Immature natural killer cell (primary cell): ENCODE measurements at regions not wholly inside any gene's neighbourhood (a gene's known extent, or its start where the extent isn't known, plus 50 kb on each side); places are given as distances from the start of the nearest gene placed in this dataset.

Source experiments
- DNase-seq, 3 donors: peaks; one replicate each; pipeline ENCODE4 v3.0.0; 2022; ENCODE audit warnings: mixed read lengths in 1 of 3
- H3K27ac Mint-ChIP-seq, 6 donors: one replicate each; pipeline ENCODE4 v1.8.0; 2020; ENCODE audit warnings: mixed read lengths in 6 of 6, mild to moderate bottlenecking in 5 of 6, inconsistent platforms in 4 of 6, moderate library complexity in 3 of 6
- H3K27me3 Mint-ChIP-seq, 3 donors: one replicate each; pipeline ENCODE4 v1.8.0; 2020 to 2021; ENCODE audit warnings: low read depth in 3 of 3, mild to moderate bottlenecking in 3 of 3, mixed read lengths in 3 of 3, moderate library complexity in 3 of 3, inconsistent platforms in 1 of 3
- H3K36me3 Mint-ChIP-seq, 3 donors: one replicate each; pipeline ENCODE4 v1.8.0; 2020; ENCODE audit warnings: mixed read lengths in 3 of 3, inconsistent platforms in 2 of 3, mild to moderate bottlenecking in 2 of 3
- H3K4me1 Mint-ChIP-seq, 2 donors: one replicate each; pipeline ENCODE4 v1.8.0; 2020; ENCODE audit warnings: inconsistent platforms in 2 of 2, mild to moderate bottlenecking in 2 of 2, mixed read lengths in 2 of 2, moderate library complexity in 1 of 2
- H3K4me3 Mint-ChIP-seq, 5 donors: one replicate each; pipeline ENCODE4 v1.8.0; 2020; ENCODE audit warnings: mild to moderate bottlenecking in 5 of 5, mixed read lengths in 5 of 5, inconsistent platforms in 3 of 5, moderate library complexity in 3 of 5
- H3K9me3 Mint-ChIP-seq, 6 donors: one replicate each; pipeline ENCODE4 v1.8.0; 2020; ENCODE audit warnings: mild to moderate bottlenecking in 6 of 6, mixed read lengths in 6 of 6, inconsistent platforms in 4 of 6, moderate library complexity in 3 of 6

- H3K27ac Mint-ChIP-seq, result no peak overlapping the region
- H3K4me3 Mint-ChIP-seq, result no peak overlapping the region
- DNase-seq, result no peak
- no peaks in the 10 kb centered on the region for H3K9me3 Mint-ChIP-seq
- peaks cover 0 to 2% (median 2%) of the 10 kb centered on the region in 3 donors for H3K27me3 Mint-ChIP-seq
- no peaks in the 10 kb centered on the region for H3K36me3 Mint-ChIP-seq
- H3K4me1 Mint-ChIP-seq, result no peaks in the 10 kb centered on the region
Observed at GRCh38 chr4:89404530-89404929, 96.9 kb upstream of the GPRIN3 start.

GRCh38 chr4:89403826-89404225, 96.2 kb upstream of the GPRIN3 start:
- no peak for DNase-seq
- Mint-ChIP-seq H3K4me1 (no peaks in the 10 kb centered on the region), H3K36me3 (no peaks in the 10 kb centered on the region), H3K4me3 (no peak overlapping the region), H3K27me3 (peaks cover 0 to 2% (median 2%) of the 10 kb centered on the region in 3 donors), H3K9me3 (no peaks in the 10 kb centered on the region), H3K27ac (no peak overlapping the region)

- no peak for DNase-seq
- no peak overlapping the region for H3K27ac Mint-ChIP-seq
- H3K9me3 Mint-ChIP-seq, result no peaks in the 10 kb centered on the region
Observed at GRCh38 chr4:89400287-89401035, 92.9 kb upstream of the GPRIN3 start.

GRCh38 chr4:89398644-89399043, 91.0 kb upstream of the GPRIN3 start:
- no peak for DNase-seq
- Mint-ChIP-seq H3K27me3 (peaks cover 0 to 2% (median 0%) of the 10 kb centered on the region in 3 donors), H3K27ac (no peak overlapping the region), H3K9me3 (no peaks in the 10 kb centered on the region), H3K4me1 (no peaks in the 10 kb centered on the region), H3K36me3 (no peaks in the 10 kb centered on the region), H3K4me3 (no peak overlapping the region)

More at GRCh38 chr4:89400287-89401035, 92.9 kb upstream of the GPRIN3 start:
- Mint-ChIP-seq H3K27me3 (no peaks in the 10 kb centered on the region), H3K4me1 (no peaks in the 10 kb centered on the region), H3K4me3 (no peak overlapping the region), H3K36me3 (no peaks in the 10 kb centered on the region)

GRCh38 chr4:89398146-89398545, 90.5 kb upstream of the GPRIN3 start:
- no peaks in the 10 kb centered on the region for H3K9me3 Mint-ChIP-seq
- H3K4me3 Mint-ChIP-seq, result no peak overlapping the region
- no peak for DNase-seq
- no peaks in the 10 kb centered on the region for H3K4me1 Mint-ChIP-seq
- no peak overlapping the region for H3K27ac Mint-ChIP-seq
- H3K27me3 Mint-ChIP-seq, result peaks cover 0 to 2% (median 0%) of the 10 kb centered on the region in 3 donors
- H3K36me3 Mint-ChIP-seq, result no peaks in the 10 kb centered on the region

GRCh38 chr4:89397441-89397840, 89.8 kb upstream of the GPRIN3 start:
- no peak overlapping the region for H3K27ac Mint-ChIP-seq
- no peaks in the 10 kb centered on the region for H3K36me3 Mint-ChIP-seq
- no peak for DNase-seq
- H3K4me1 Mint-ChIP-seq, result no peaks in the 10 kb centered on the region
- peaks cover 0 to 2% (median 0%) of the 10 kb centered on the region in 3 donors for H3K27me3 Mint-ChIP-seq
- no peaks in the 10 kb centered on the region for H3K9me3 Mint-ChIP-seq
- no peak overlapping the region for H3K4me3 Mint-ChIP-seq

- DNase-seq, result no peak
- Mint-ChIP-seq H3K9me3 (no peaks in the 10 kb centered on the region), H3K4me3 (no peak overlapping the region), H3K27me3 (peaks cover 0 to 3% (median 2%) of the 10 kb centered on the region in 3 donors), H3K4me1 (no peaks in the 10 kb centered on the region), H3K27ac (no peak overlapping the region), H3K36me3 (peaks cover 0 to 10% (median 3%) of the 10 kb centered on the region in 3 donors)
Observed at GRCh38 chr4:89382439-89382838, 74.8 kb upstream of the GPRIN3 start.

GRCh38 chr4:89380980-89381379, 73.4 kb upstream of the GPRIN3 start:
- DNase-seq, result no peak
- Mint-ChIP-seq H3K36me3 (peaks cover 0 to 5% (median 0%) of the 10 kb centered on the region in 3 donors), H3K9me3 (no peaks in the 10 kb centered on the region), H3K4me1 (no peaks in the 10 kb centered on the region), H3K27me3 (peaks cover 0 to 4% (median 3%) of the 10 kb centered on the region in 3 donors), H3K27ac (no peak overlapping the region), H3K4me3 (no peak overlapping the region)

- no peaks in the 10 kb centered on the region for H3K9me3 Mint-ChIP-seq
- no peak overlapping the region for H3K4me3 Mint-ChIP-seq
- H3K27ac Mint-ChIP-seq, result no peak overlapping the region
- peaks cover 0 to 2% (median 2%) of the 10 kb centered on the region in 3 donors for H3K27me3 Mint-ChIP-seq
- no peak for DNase-seq
- peaks cover 0 to 5% (median 0%) of the 10 kb centered on the region in 3 donors for H3K36me3 Mint-ChIP-seq
- no peaks in the 10 kb centered on the region for H3K4me1 Mint-ChIP-seq
Observed at GRCh38 chr4:89379511-89380044, 72.0 kb upstream of the GPRIN3 start.

- Mint-ChIP-seq H3K4me1 (peaks cover 8 to 11% of the 10 kb centered on the region in 2 donors), H3K36me3 (peaks cover 0 to 8% (median 0%) of the 10 kb centered on the region in 3 donors), H3K9me3 (no peaks in the 10 kb centered on the region), H3K27me3 (peaks cover 0 to 2% (median 2%) of the 10 kb centered on the region in 3 donors), H3K4me3 (peak overlapping the region in 3 of 5 donors; percentile 5 to 35 (median 14)), H3K27ac (no peak overlapping the region)
- peak in 2 of 3 donors; percentile 1 to 13 for DNase-seq
Observed at GRCh38 chr4:89373394-89373793, 65.8 kb upstream of the GPRIN3 start.

GRCh38 chr4:89371614-89372013, 64.0 kb upstream of the GPRIN3 start:
- H3K9me3 Mint-ChIP-seq, result no peaks in the 10 kb centered on the region

GRCh38 chr4:89369581-89369980, 62.0 kb upstream of the GPRIN3 start:
- peaks cover 8 to 11% of the 10 kb centered on the region in 2 donors for H3K4me1 Mint-ChIP-seq

More at GRCh38 chr4:89371614-89372013, 64.0 kb upstream of the GPRIN3 start:
- H3K27ac Mint-ChIP-seq, result no peak overlapping the region
- peaks cover 0 to 8% (median 0%) of the 10 kb centered on the region in 3 donors for H3K36me3 Mint-ChIP-seq
- H3K4me1 Mint-ChIP-seq, result peaks cover 8 to 11% of the 10 kb centered on the region in 2 donors
- H3K4me3 Mint-ChIP-seq, result no peak overlapping the region
- no peak for DNase-seq
- peaks cover 0 to 2% (median 0%) of the 10 kb centered on the region in 3 donors for H3K27me3 Mint-ChIP-seq

GRCh38 chr4:89368861-89369260, 61.3 kb upstream of the GPRIN3 start:
- peaks cover 0 to 8% (median 0%) of the 10 kb centered on the region in 3 donors for H3K36me3 Mint-ChIP-seq
- H3K4me1 Mint-ChIP-seq, result peaks cover 8 to 10% of the 10 kb centered on the region in 2 donors
- no peak for DNase-seq
- no peaks in the 10 kb centered on the region for H3K9me3 Mint-ChIP-seq
- H3K27me3 Mint-ChIP-seq, result peaks cover 0 to 2% (median 0%) of the 10 kb centered on the region in 3 donors
- no peak overlapping the region for H3K4me3 Mint-ChIP-seq
- no peak overlapping the region for H3K27ac Mint-ChIP-seq

More at GRCh38 chr4:89369581-89369980, 62.0 kb upstream of the GPRIN3 start:
- Mint-ChIP-seq H3K4me3 (no peak overlapping the region), H3K9me3 (no peaks in the 10 kb centered on the region), H3K27ac (no peak overlapping the region), H3K27me3 (peaks cover 0 to 2% (median 0%) of the 10 kb centered on the region in 3 donors), H3K36me3 (peaks cover 0 to 8% (median 0%) of the 10 kb centered on the region in 3 donors)
- DNase-seq, result no peak

GRCh38 chr4:89365776-89366175, 58.2 kb upstream of the GPRIN3 start:
- Mint-ChIP-seq H3K4me1 (no peaks in the 10 kb centered on the region), H3K27ac (no peak overlapping the region), H3K36me3 (peaks cover 0 to 8% (median 0%) of the 10 kb centered on the region in 3 donors), H3K9me3 (no peaks in the 10 kb centered on the region), H3K4me3 (no peak overlapping the region), H3K27me3 (peaks cover 0 to 2% (median 0%) of the 10 kb centered on the region in 3 donors)
- no peak for DNase-seq
